ENCODE measurements at regions not wholly inside any gene's neighbourhood (a gene's known extent, or its start where the extent isn't known, plus 50 kb on each side); places are given as distances from the start of the nearest gene placed in this dataset.

DNA sequence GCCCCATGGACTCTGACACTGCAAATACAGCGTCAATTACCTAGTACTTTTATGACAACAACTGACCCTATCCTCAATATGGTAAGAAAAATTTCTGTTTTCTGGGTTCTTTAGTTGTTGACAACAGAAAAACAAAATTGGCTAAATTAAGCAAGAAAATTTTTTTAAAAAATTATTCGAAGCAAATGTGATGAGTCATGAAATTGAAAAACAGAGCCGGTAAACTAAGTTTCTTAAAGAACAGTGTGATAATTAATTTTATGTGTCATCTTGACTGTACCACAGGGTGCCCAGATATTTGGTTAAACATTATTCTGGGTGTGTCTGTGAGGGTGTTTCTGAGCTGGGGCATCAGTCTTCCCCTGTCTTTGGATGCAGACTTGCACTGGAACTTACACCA lies 107.6 kb upstream of the OPRM1 start:
- TF ChIP-seq, protein P1, sequence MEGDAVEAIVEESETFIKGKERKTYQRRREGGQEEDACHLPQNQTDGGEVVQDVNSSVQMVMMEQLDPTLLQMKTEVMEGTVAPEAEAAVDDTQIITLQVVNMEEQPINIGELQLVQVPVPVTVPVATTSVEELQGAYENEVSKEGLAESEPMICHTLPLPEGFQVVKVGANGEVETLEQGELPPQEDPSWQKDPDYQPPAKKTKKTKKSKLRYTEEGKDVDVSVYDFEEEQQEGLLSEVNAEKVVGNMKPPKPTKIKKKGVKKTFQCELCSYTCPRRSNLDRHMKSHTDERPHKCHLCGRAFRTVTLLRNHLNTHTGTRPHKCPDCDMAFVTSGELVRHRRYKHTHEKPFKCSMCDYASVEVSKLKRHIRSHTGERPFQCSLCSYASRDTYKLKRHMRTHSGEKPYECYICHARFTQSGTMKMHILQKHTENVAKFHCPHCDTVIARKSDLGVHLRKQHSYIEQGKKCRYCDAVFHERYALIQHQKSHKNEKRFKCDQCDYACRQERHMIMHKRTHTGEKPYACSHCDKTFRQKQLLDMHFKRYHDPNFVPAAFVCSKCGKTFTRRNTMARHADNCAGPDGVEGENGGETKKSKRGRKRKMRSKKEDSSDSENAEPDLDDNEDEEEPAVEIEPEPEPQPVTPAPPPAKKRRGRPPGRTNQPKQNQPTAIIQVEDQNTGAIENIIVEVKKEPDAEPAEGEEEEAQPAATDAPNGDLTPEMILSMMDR (optimal IDR thresholded peaks at IDR 0.05 in 1 of 3, IDR thresholded peaks at IDR 0.05 in 1 of 3, conservative IDR thresholded peaks at IDR 0.05 in 1 of 3; ENCODE audit: extremely low read depth in 1 of 3, insufficient read depth in 2 of 3, low read length in 3 of 3): no peak
- TF ChIP-seq EZH2 (IDR thresholded peaks at IDR 0.05; ENCODE audit: low read length): no peak

Measured in keratinocyte (primary cell).